Pancreas (tissue), 10 donors: ENCODE measurements at regions not wholly inside any gene's neighbourhood (a gene's known extent, or its start where the extent isn't known, plus 50 kb on each side); places are given as distances from the start of the nearest gene placed in this dataset.

Source experiments
- ATAC-seq, 4 donors: fragments of 200-7000 bp; cut with Tn5 transposase; one replicate each; pipeline versions ENCODE4 v1.8.0 to v1.9.1; 2020; ENCODE audit warnings: mild to moderate bottlenecking in 4 of 4, moderate library complexity in 4 of 4
- DNase-seq, 6 donors: peaks; one replicate each; pipeline ENCODE4 v3.0.0-alpha.2; 2020
- FAIRE-seq: peaks from 2 replicates; lab custom pipeline; 2012; peaks lifted over from hg19 to GRCh38; lab: Jason Lieb, UNC
- H3K27ac ChIP-seq, 4 donors: fragments of 200-600 bp; sonication (generic); 1 replicate in 3 of 4; 2 replicates in 1 of 4; pipeline versions ENCODE4 v1.5.0 to v1.8.0; 2020
- H3K27me3 ChIP-seq, 4 donors: fragments of 200-600 bp; one replicate each; pipeline ENCODE4 v1.8.0; 2021
- H3K36me3 ChIP-seq, 3 donors: fragments of 200-600 bp; sonication (generic) in 1 of 3; one replicate each; pipeline versions ENCODE4 v1.5.0 to v1.8.0; 2020 to 2021
- H3K4me1 ChIP-seq, 3 donors: fragments of 200-600 bp; one replicate each; pipeline ENCODE4 v1.8.0; 2021
- H3K4me3 ChIP-seq, 4 donors: fragments of 200-600 bp; sonication (generic) in 2 of 4; one replicate each; pipeline versions ENCODE4 v1.5.0 to v1.8.0; 2020 to 2021
- H3K9me3 ChIP-seq, 4 donors: fragments of 200-600 bp; one replicate each; pipeline ENCODE4 v1.8.0; 2021
- WGBS, 2 donors: extraction: QIAGEN DNeasy Blood & Tissue Kit; methylation state at CpG; one replicate each; pipeline ENCODE4 v1.1.7; 2013; 5-methylcytosine and 5-hydroxymethylcytosine counted together
- intact Hi-C, 3 donors: fragments of 100-400 bp; cut with DNase I; formaldehyde crosslinking; loops; one replicate each; pipeline versions ENCODE4 v1.11.1 to v1.14.2; 2022
- TF ChIP-seq, protein P1 (sequence below), 4 donors: fragments of 200-600 bp; sonication (generic) in 3 of 4; IDR thresholded peaks; one replicate each; pipeline versions ENCODE4 v1.5.0 to v1.8.0; 2021; ENCODE audit warnings: antibody characterized with exemption in 4 of 4
- donor health status: healthy with polysubstance abuse.
- donor health status: DM: no; HTN: no; CAD: no; lungs with moderate emphysema.
- donor health status: DM: no; HTN: no; CAD: no.
- donor health status: control.
- donor health status: control.
- donor health status: Bipolar disorder and iron deficiency.
- donor health status: DM: yes; HTN: yes; CAD: no.
- donor health status: DM: no; HTN: no; CAD: no.
- donor health status: DM: no; HTN: no; CAD: no.
- donor health status: DM: yes; HTN: yes; CAD: no.

DNA sequence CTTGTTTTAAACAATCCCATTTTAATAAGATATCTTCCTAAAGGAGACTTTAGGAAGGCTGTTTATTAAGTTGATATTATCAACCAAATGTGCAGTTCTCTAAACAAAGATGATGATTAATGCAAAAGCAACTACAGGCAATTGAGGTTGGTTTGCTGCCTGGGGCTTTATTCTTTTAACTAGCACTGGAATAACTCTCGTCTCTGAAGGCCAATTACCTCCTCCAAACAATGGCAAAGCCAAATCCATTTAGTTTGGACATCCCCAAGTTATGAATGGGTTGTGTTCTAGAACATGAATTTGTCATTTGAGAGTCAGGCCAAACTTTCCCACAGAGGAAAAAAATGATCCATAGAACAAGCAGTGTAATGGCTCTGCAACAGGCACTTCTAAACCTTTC is 114.1 kb downstream of the SLC16A9 start:
- Histone ChIP-seq H3K27ac (no peak overlapping the region), H3K27me3 (no peaks in the 10 kb centered on the region), H3K4me1 (no peaks in the 10 kb centered on the region), H3K36me3 (no peaks in the 10 kb centered on the region), H3K4me3 (no peak overlapping the region), H3K9me3 (no peaks in the 10 kb centered on the region)
- TF ChIP-seq, protein P1, sequence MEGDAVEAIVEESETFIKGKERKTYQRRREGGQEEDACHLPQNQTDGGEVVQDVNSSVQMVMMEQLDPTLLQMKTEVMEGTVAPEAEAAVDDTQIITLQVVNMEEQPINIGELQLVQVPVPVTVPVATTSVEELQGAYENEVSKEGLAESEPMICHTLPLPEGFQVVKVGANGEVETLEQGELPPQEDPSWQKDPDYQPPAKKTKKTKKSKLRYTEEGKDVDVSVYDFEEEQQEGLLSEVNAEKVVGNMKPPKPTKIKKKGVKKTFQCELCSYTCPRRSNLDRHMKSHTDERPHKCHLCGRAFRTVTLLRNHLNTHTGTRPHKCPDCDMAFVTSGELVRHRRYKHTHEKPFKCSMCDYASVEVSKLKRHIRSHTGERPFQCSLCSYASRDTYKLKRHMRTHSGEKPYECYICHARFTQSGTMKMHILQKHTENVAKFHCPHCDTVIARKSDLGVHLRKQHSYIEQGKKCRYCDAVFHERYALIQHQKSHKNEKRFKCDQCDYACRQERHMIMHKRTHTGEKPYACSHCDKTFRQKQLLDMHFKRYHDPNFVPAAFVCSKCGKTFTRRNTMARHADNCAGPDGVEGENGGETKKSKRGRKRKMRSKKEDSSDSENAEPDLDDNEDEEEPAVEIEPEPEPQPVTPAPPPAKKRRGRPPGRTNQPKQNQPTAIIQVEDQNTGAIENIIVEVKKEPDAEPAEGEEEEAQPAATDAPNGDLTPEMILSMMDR (IDR thresholded peaks at IDR 0.05) = no peak
- DNase-seq (no peak), ATAC-seq (no peak), FAIRE-seq (no peak)
- intact Hi-C loops = no loop called here
- 41 to 44% methylated on average over 1 of the region's 1 CpG for WGBS, 2 donors

- intact Hi-C loops = no loop called here
- H3K4me1 ChIP-seq = no peaks in the 10 kb centered on the region
- no peak overlapping the region for H3K4me3 ChIP-seq
- ATAC-seq = no peak
- no peaks in the 10 kb centered on the region for H3K27me3 ChIP-seq
- H3K9me3 ChIP-seq = no peaks in the 10 kb centered on the region
- H3K36me3 ChIP-seq = no peaks in the 10 kb centered on the region
- no peak overlapping the region for H3K27ac ChIP-seq
- FAIRE-seq = no peak
- WGBS, 2 donors = 61 to 68% methylated on average over 2 of the region's 2 CpGs
- peak in 1 of 6 donors; percentile 45 for DNase-seq
- TF ChIP-seq, protein P1 (IDR thresholded peaks at IDR 0.05) = no peak
Observed at GRCh38 chr10:59593768-59594167, 115.9 kb downstream of the SLC16A9 start.

GRCh38 chr10:59589796-59590195 is 119.9 kb downstream of the SLC16A9 start:
- H3K36me3 ChIP-seq = no peaks in the 10 kb centered on the region
- H3K4me3 ChIP-seq = no peak overlapping the region
- no peaks in the 10 kb centered on the region for H3K9me3 ChIP-seq
- H3K27me3 ChIP-seq = no peaks in the 10 kb centered on the region
- WGBS, 2 donors = 76 to 87% methylated on average over 6 of the region's 6 CpGs
- DNase-seq (no peak), ATAC-seq (no peak), FAIRE-seq (no peak)
- TF ChIP-seq, protein P1 (IDR thresholded peaks at IDR 0.05) = no peak
- intact Hi-C loops = no loop called here
- H3K27ac ChIP-seq = no peak overlapping the region
- H3K4me1 ChIP-seq = no peaks in the 10 kb centered on the region

DNA sequence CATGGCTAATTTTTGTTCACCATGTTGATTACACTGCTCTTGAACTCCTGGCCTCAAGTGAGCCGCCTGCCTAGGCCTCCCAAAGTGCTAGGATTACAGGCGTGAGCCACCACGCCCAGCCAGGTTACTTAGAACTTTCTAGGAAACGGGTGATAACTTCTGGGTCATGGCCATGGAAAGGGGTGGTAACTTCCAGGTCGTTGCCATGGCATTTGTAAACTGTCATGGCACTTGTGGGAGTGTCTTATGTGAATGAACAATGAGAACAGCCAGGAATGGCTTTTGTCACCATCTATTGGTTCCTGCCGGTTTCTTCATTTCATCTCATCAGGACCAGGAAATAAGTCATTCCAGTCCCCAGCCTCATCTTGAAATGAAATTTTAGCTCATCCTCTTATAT is 120.9 kb downstream of the SLC16A9 start:
- intact Hi-C loops = no loop called here
- ATAC-seq (no peak), FAIRE-seq (no peak), DNase-seq (no peak)
- TF ChIP-seq, protein P1 (IDR thresholded peaks at IDR 0.05) = no peak
- no peaks in the 10 kb centered on the region for H3K9me3 ChIP-seq
- 61 to 70% methylated on average over 6 of the region's 6 CpGs for WGBS, 2 donors
- H3K4me1 ChIP-seq = no peaks in the 10 kb centered on the region
- H3K4me3 ChIP-seq = no peak overlapping the region
- no peak overlapping the region for H3K27ac ChIP-seq
- H3K36me3 ChIP-seq = no peaks in the 10 kb centered on the region
- no peaks in the 10 kb centered on the region for H3K27me3 ChIP-seq

DNA sequence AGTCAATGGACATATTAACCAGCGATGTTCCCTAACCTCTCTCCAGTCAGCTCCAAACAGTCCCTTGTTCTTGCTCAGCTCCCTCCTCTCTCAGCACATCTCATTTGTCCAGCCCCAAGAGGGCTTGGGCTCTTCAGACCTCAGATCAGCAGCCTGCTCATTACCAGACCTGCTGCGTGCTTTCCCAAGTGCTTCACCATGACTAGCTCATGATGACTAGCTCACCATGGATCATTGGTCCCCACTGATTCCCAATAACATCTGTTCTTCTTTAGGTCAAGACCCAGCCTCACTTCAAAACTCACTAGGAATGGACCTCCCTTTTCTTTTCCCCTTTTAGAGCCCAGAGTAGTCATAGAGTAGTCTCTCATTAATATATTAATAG is 121.9 kb downstream of the SLC16A9 start:
- no peak overlapping the region for H3K27ac ChIP-seq
- 46 to 78% methylated on average over 2 of the region's 2 CpGs for WGBS, 2 donors
- ATAC-seq = no peak
- no peaks in the 10 kb centered on the region for H3K4me1 ChIP-seq
- no peaks in the 10 kb centered on the region for H3K27me3 ChIP-seq
- FAIRE-seq = no peak
- H3K36me3 ChIP-seq = no peaks in the 10 kb centered on the region
- intact Hi-C loops = no loop called here
- TF ChIP-seq, protein P1 (IDR thresholded peaks at IDR 0.05) = no peak
- DNase-seq = no peak
- no peak overlapping the region for H3K4me3 ChIP-seq
- H3K9me3 ChIP-seq = no peaks in the 10 kb centered on the region
